ENCODE measurements at regions not wholly inside any gene's neighbourhood (a gene's known extent, or its start where the extent isn't known, plus 50 kb on each side); places are given as distances from the start of the nearest gene placed in this dataset.

- H3K27ac ChIP-seq = no peak overlapping the region
- TF ChIP-seq POLR2A (IDR thresholded peaks at IDR 0.05) (no peak), POLR2AphosphoS5 (IDR thresholded peaks at IDR 0.05) (no peak)
- TF ChIP-seq, protein P1, sequence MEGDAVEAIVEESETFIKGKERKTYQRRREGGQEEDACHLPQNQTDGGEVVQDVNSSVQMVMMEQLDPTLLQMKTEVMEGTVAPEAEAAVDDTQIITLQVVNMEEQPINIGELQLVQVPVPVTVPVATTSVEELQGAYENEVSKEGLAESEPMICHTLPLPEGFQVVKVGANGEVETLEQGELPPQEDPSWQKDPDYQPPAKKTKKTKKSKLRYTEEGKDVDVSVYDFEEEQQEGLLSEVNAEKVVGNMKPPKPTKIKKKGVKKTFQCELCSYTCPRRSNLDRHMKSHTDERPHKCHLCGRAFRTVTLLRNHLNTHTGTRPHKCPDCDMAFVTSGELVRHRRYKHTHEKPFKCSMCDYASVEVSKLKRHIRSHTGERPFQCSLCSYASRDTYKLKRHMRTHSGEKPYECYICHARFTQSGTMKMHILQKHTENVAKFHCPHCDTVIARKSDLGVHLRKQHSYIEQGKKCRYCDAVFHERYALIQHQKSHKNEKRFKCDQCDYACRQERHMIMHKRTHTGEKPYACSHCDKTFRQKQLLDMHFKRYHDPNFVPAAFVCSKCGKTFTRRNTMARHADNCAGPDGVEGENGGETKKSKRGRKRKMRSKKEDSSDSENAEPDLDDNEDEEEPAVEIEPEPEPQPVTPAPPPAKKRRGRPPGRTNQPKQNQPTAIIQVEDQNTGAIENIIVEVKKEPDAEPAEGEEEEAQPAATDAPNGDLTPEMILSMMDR (IDR thresholded peaks at IDR 0.05 in 8 of 11, conservative IDR thresholded peaks at IDR 0.05 in 3 of 11) = no peak
- H3K4me1 ChIP-seq = no peaks in the 10 kb centered on the region
- H3K27me3 ChIP-seq (replicated peaks in 1 of 7) = peaks cover 0 to 4% (median 0%) of the 10 kb centered on the region in 7 donors
- 86 to 93% (median 89%) methylated on average over 2 of the region's 2 CpGs for WGBS, 5 donors
- DNase-seq = no peak
- H3K36me3 ChIP-seq = no peaks in the 10 kb centered on the region
- H3K4me3 ChIP-seq = no peak overlapping the region
- intact Hi-C loops (cut with DNase I; ENCODE audit: low total_unique reads) = no loop called here
- H3K9me3 ChIP-seq = peaks cover 0 to 10% (median 0%) of the 10 kb centered on the region in 8 donors
Observed at GRCh38 chr6:133004304-133004884, 190.0 kb downstream of the RPS12 start.

GRCh38 chr6:133012774-133013173 lies 198.4 kb downstream of the RPS12 start:
- Histone ChIP-seq H3K4me3 (no peak overlapping the region), H3K36me3 (no peaks in the 10 kb centered on the region), H3K27ac (no peak overlapping the region), H3K9me3 (no peaks in the 10 kb centered on the region), H3K27me3 (replicated peaks in 1 of 7) (no peaks in the 10 kb centered on the region), H3K4me1 (no peaks in the 10 kb centered on the region)
- no peak for DNase-seq
- intact Hi-C loops (cut with DNase I; ENCODE audit: low total_unique reads) = no loop called here
- TF ChIP-seq, protein P1 (IDR thresholded peaks at IDR 0.05 in 8 of 11, conservative IDR thresholded peaks at IDR 0.05 in 3 of 11) = no peak
- TF ChIP-seq POLR2A (IDR thresholded peaks at IDR 0.05) = no peak
- WGBS, 5 donors = 66 to 88% (median 77%) methylated on average over 1 of the region's 1 CpG

DNA sequence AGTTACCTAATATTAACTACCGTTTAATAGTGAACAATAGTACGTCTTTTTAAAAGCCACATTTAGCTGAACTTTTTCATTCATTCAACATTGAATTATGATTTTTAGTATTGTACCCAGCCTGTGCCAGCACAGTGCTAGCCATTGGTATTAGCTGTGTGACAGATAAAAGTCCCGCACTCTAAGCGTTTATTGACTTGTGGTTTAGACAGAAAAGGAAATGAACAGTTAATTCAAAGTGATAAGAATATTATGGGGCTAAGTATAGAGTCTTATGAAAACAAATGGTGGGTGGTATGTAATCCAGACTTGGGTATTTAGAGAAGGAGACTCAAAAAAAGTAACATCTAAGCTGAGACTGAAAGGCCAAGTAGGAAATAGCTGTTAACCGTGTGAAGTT lies 202.3 kb downstream of the RPS12 start:
- 67 to 78% (median 69%) methylated on average over 5 of the region's 5 CpGs for WGBS, 5 donors
- no peak for DNase-seq
- Histone ChIP-seq H3K4me1 (no peaks in the 10 kb centered on the region), H3K36me3 (no peaks in the 10 kb centered on the region), H3K27me3 (replicated peaks in 1 of 7) (no peaks in the 10 kb centered on the region), H3K9me3 (peaks cover 0 to 5% (median 0%) of the 10 kb centered on the region in 8 donors), H3K27ac (no peak overlapping the region), H3K4me3 (no peak overlapping the region)
- intact Hi-C loops (cut with DNase I; ENCODE audit: low total_unique reads) = no loop called here
- TF ChIP-seq POLR2A (IDR thresholded peaks at IDR 0.05) (no peak), POLR2AphosphoS5 (IDR thresholded peaks at IDR 0.05) (no peak)
- TF ChIP-seq, protein P1 (IDR thresholded peaks at IDR 0.05 in 8 of 11, conservative IDR thresholded peaks at IDR 0.05 in 3 of 11) = no peak

- no peak overlapping the region for H3K4me3 ChIP-seq
- H3K36me3 ChIP-seq = no peaks in the 10 kb centered on the region
- H3K27me3 ChIP-seq (replicated peaks in 1 of 7) = no peaks in the 10 kb centered on the region
- 65 to 80% (median 69%) methylated on average over 5 of the region's 5 CpGs for WGBS, 5 donors
- TF ChIP-seq POLR2A (IDR thresholded peaks at IDR 0.05) (no peak), POLR2AphosphoS5 (IDR thresholded peaks at IDR 0.05) (no peak)
- TF ChIP-seq, protein P1 (IDR thresholded peaks at IDR 0.05 in 8 of 11, conservative IDR thresholded peaks at IDR 0.05 in 3 of 11) = no peak
- intact Hi-C loops (cut with DNase I; ENCODE audit: low total_unique reads) = no loop called here
- no peak for DNase-seq
- H3K9me3 ChIP-seq = peaks cover 0 to 5% (median 0%) of the 10 kb centered on the region in 8 donors
- no peaks in the 10 kb centered on the region for H3K4me1 ChIP-seq
- no peak overlapping the region for H3K27ac ChIP-seq
Observed at GRCh38 chr6:133017581-133017980, 203.2 kb downstream of the RPS12 start.

All from spleen (tissue), 11 donors.